Loucy (cell line): ENCODE measurements at regions not wholly inside any gene's neighbourhood (a gene's known extent, or its start where the extent isn't known, plus 50 kb on each side); places are given as distances from the start of the nearest gene placed in this dataset.

Experiments used
- EZH2phosphoT487 ChIP-seq: fragments of 200-600 bp; IDR thresholded peaks from 2 replicates; pipeline ENCODE4 v1.6.1; 2018; ENCODE audit warnings: antibody characterized with exemption, mild to moderate bottlenecking, moderate library complexity, borderline replicate concordance
- TF ChIP-seq, protein P1 (sequence below): fragments of 200-600 bp; sonication (generic); conservative IDR thresholded peaks from 2 replicates; pipeline ENCODE4 v1.5.1; 2014; ENCODE audit warnings: mild to moderate bottlenecking, antibody characterized with exemption, low read length

- TF ChIP-seq, protein P1, sequence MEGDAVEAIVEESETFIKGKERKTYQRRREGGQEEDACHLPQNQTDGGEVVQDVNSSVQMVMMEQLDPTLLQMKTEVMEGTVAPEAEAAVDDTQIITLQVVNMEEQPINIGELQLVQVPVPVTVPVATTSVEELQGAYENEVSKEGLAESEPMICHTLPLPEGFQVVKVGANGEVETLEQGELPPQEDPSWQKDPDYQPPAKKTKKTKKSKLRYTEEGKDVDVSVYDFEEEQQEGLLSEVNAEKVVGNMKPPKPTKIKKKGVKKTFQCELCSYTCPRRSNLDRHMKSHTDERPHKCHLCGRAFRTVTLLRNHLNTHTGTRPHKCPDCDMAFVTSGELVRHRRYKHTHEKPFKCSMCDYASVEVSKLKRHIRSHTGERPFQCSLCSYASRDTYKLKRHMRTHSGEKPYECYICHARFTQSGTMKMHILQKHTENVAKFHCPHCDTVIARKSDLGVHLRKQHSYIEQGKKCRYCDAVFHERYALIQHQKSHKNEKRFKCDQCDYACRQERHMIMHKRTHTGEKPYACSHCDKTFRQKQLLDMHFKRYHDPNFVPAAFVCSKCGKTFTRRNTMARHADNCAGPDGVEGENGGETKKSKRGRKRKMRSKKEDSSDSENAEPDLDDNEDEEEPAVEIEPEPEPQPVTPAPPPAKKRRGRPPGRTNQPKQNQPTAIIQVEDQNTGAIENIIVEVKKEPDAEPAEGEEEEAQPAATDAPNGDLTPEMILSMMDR, result no peak
- TF ChIP-seq EZH2phosphoT487, result no peak
These were observed 138.1 kb upstream of the PHACTR3 start for GRCh38 chr20:59466107-59466815.
